ENCODE measurements at regions not wholly inside any gene's neighbourhood (a gene's known extent, or its start where the extent isn't known, plus 50 kb on each side); places are given as distances from the start of the nearest gene placed in this dataset.

GRCh38 chr21:26332867-26333266, 162.3 kb upstream of the APP start:
- Histone ChIP-seq H3K27ac (no peak overlapping the region), H3K4me3 (no peak overlapping the region), H3K36me3 (no peaks in the 10 kb centered on the region), H3K27me3 (no peaks in the 10 kb centered on the region), H3K4me1 (no peaks in the 10 kb centered on the region), H3K9me3 (no peaks in the 10 kb centered on the region)
- intact Hi-C loops (cut with DNase I; ENCODE audit: low total_unique reads), result loop anchor here (5.0 kb wide), 1 partner anchor 1439 kb away; no protein-coding TSS in a partner anchor
- DNase-seq (ENCODE audit: low spot score in 2 of 2), result no peak
- TF ChIP-seq POLR2A (IDR thresholded peaks at IDR 0.05), result no peak
- no peak for TF ChIP-seq CTCF (IDR thresholded peaks at IDR 0.05)
- TF ChIP-seq POLR2AphosphoS5 (IDR thresholded peaks at IDR 0.05), result no peak

GRCh38 chr21:26331205-26331980, 160.8 kb upstream of the APP start:
- H3K4me1 ChIP-seq, result no peaks in the 10 kb centered on the region
- no peak for DNase-seq (ENCODE audit: low spot score in 2 of 2)
- TF ChIP-seq POLR2A (IDR thresholded peaks at IDR 0.05) (no peak), POLR2AphosphoS5 (IDR thresholded peaks at IDR 0.05) (no peak), CTCF (IDR thresholded peaks at IDR 0.05) (no peak)
- no peaks in the 10 kb centered on the region for H3K9me3 ChIP-seq
- H3K36me3 ChIP-seq, result no peaks in the 10 kb centered on the region
- intact Hi-C loops (cut with DNase I; ENCODE audit: low total_unique reads), result loop anchor here (5.0 kb wide), 1 partner anchor 1441 kb away; no protein-coding TSS in a partner anchor
- H3K27me3 ChIP-seq, result no peaks in the 10 kb centered on the region
- no peak overlapping the region for H3K27ac ChIP-seq
- H3K4me3 ChIP-seq, result no peak overlapping the region

GRCh38 chr21:26320596-26320995, 150.0 kb upstream of the APP start:
- TF ChIP-seq CTCF (IDR thresholded peaks at IDR 0.05), result no peak
- H3K4me1 ChIP-seq, result no peaks in the 10 kb centered on the region
- H3K4me3 ChIP-seq, result no peak overlapping the region
- intact Hi-C loops (cut with DNase I; ENCODE audit: low total_unique reads), result no loop called here
- H3K27me3 ChIP-seq, result no peaks in the 10 kb centered on the region
- H3K9me3 ChIP-seq, result no peaks in the 10 kb centered on the region
- H3K36me3 ChIP-seq, result no peaks in the 10 kb centered on the region
- DNase-seq (ENCODE audit: low spot score in 2 of 2), result no peak
- no peak overlapping the region for H3K27ac ChIP-seq

- Histone ChIP-seq H3K36me3 (no peaks in the 10 kb centered on the region), H3K4me1 (no peaks in the 10 kb centered on the region), H3K4me3 (no peak overlapping the region), H3K9me3 (peaks cover 0 to 6% of the 10 kb centered on the region in 2 donors), H3K27ac (no peak overlapping the region), H3K27me3 (no peaks in the 10 kb centered on the region)
- no peak for TF ChIP-seq POLR2AphosphoS5 (IDR thresholded peaks at IDR 0.05)
- TF ChIP-seq CTCF (IDR thresholded peaks at IDR 0.05), result no peak
- no peak for TF ChIP-seq POLR2A (IDR thresholded peaks at IDR 0.05)
- DNase-seq (ENCODE audit: low spot score in 2 of 2), result no peak
- intact Hi-C loops (cut with DNase I; ENCODE audit: low total_unique reads), result no loop called here
These were observed 137.1 kb upstream of the APP start for GRCh38 chr21:26307640-26308039.

- peaks cover 7% of the 10 kb centered on the region in 2 donors for H3K9me3 ChIP-seq
- H3K27ac ChIP-seq, result no peak overlapping the region
- H3K36me3 ChIP-seq, result no peaks in the 10 kb centered on the region
- no peaks in the 10 kb centered on the region for H3K27me3 ChIP-seq
- H3K4me1 ChIP-seq, result no peaks in the 10 kb centered on the region
- TF ChIP-seq POLR2AphosphoS5 (IDR thresholded peaks at IDR 0.05) (no peak), POLR2A (IDR thresholded peaks at IDR 0.05) (no peak), CTCF (IDR thresholded peaks at IDR 0.05) (no peak)
- no peak overlapping the region for H3K4me3 ChIP-seq
- intact Hi-C loops (cut with DNase I; ENCODE audit: low total_unique reads), result no loop called here
- DNase-seq (ENCODE audit: low spot score in 2 of 2), result no peak
These were observed 127.3 kb upstream of the APP start for GRCh38 chr21:26297851-26298250.

Data from breast epithelium (tissue), 4 donors.